LNCAP (cell line): ENCODE measurements at regions not wholly inside any gene's neighbourhood (a gene's known extent, or its start where the extent isn't known, plus 50 kb on each side); places are given as distances from the start of the nearest gene placed in this dataset.

Experiments
- CTCF ChIP-seq: fragments of 450-650 bp; IDR thresholded peaks from 2 replicates; pipeline ENCODE4 v1.5.1; 2017; ENCODE audit warnings: mild to moderate bottlenecking

GRCh38 chr22:48531761-48532435, 1295.8 kb downstream of the BRD1 start:
- no peak for TF ChIP-seq CTCF

- TF ChIP-seq CTCF = no peak
Observed at GRCh38 chr22:48531108-48531507, 1296.6 kb downstream of the BRD1 start.

GRCh38 chr22:48530666-48531065, 1297.0 kb downstream of the BRD1 start:
- TF ChIP-seq CTCF = no peak

GRCh38 chr22:48528221-48528915, 1299.3 kb downstream of the BRD1 start:
- TF ChIP-seq CTCF = no peak

GRCh38 chr22:48523761-48524160, 1303.9 kb downstream of the BRD1 start:
- no peak for TF ChIP-seq CTCF

- no peak for TF ChIP-seq CTCF
Observed at GRCh38 chr22:48523091-48523490, 1304.6 kb downstream of the BRD1 start.

- TF ChIP-seq CTCF = no peak
Observed at GRCh38 chr22:48522271-48522670, 1305.4 kb downstream of the BRD1 start.
